Umbilical cord (tissue), 1 donor: ENCODE measurements at regions not wholly inside any gene's neighbourhood (a gene's known extent, or its start where the extent isn't known, plus 50 kb on each side); places are given as distances from the start of the nearest gene placed in this dataset.
"Not testable (repeated sequence)": the region's sequence is repeated elsewhere in the genome, so short reads cannot be mapped to it uniquely, and the experiment has no call there.

ENCODE experiments used
- DNase-seq: peaks from one replicate; pipeline ENCODE4 v3.0.0-alpha.2; 2015; ENCODE audit warnings: low spot score

GRCh38 chr12:115898670-115899069 is 378.8 kb downstream of the MED13L start:
- DNase-seq: no peak

- DNase-seq: peak; percentile 85
Observed at GRCh38 chr12:115897729-115898128, 379.8 kb downstream of the MED13L start.

GRCh38 chr12:115895247-115895646 is 382.2 kb downstream of the MED13L start:
- DNase-seq: no peak

GRCh38 chr12:115891556-115892164 is 385.8 kb downstream of the MED13L start:
- no peak for DNase-seq

- DNase-seq: no peak
Observed at GRCh38 chr12:115886666-115887065, 390.8 kb downstream of the MED13L start.

- no peak for DNase-seq
Observed at GRCh38 chr12:115885040-115885690, 392.3 kb downstream of the MED13L start.

GRCh38 chr12:115882936-115883335 is 394.6 kb downstream of the MED13L start:
- no peak for DNase-seq

- DNase-seq: no peak
Observed at GRCh38 chr12:115880238-115880637, 397.3 kb downstream of the MED13L start.

GRCh38 chr12:115879354-115879753 is 398.1 kb downstream of the MED13L start:
- no peak for DNase-seq

GRCh38 chr12:115873451-115874082 is 403.9 kb downstream of the MED13L start:
- no peak for DNase-seq

- DNase-seq: peak; percentile 46
Observed at GRCh38 chr12:115872919-115873357, 404.6 kb downstream of the MED13L start.

GRCh38 chr12:115872212-115872611 is 405.3 kb downstream of the MED13L start:
- no peak for DNase-seq

- DNase-seq: no peak
Observed at GRCh38 chr12:115871714-115872113, 405.8 kb downstream of the MED13L start.

- DNase-seq: no peak
Observed at GRCh38 chr12:115870510-115870909, 407.0 kb downstream of the MED13L start.

GRCh38 chr12:115870021-115870420 is 407.5 kb downstream of the MED13L start:
- DNase-seq: no peak

GRCh38 chr12:115869604-115870003 is 407.9 kb downstream of the MED13L start:
- DNase-seq: no peak

GRCh38 chr12:115868624-115869023 is 408.9 kb downstream of the MED13L start:
- DNase-seq: no peak

- no peak for DNase-seq
Observed at GRCh38 chr12:115867854-115868253, 409.6 kb downstream of the MED13L start.

GRCh38 chr12:115866909-115867525 is 410.5 kb downstream of the MED13L start:
- DNase-seq: no peak

GRCh38 chr12:115866281-115866680 is 411.2 kb downstream of the MED13L start:
- not testable (repeated sequence) for DNase-seq

- no peak for DNase-seq
Observed at GRCh38 chr12:115864396-115864795, 413.1 kb downstream of the MED13L start.

GRCh38 chr12:115860619-115861018 is 416.9 kb downstream of the MED13L start:
- no peak for DNase-seq

- DNase-seq: peak; percentile 33
Observed at GRCh38 chr12:115859231-115859630, 418.3 kb downstream of the MED13L start.
